HG02623 (cell line): ENCODE measurements at regions not wholly inside any gene's neighbourhood (a gene's known extent, or its start where the extent isn't known, plus 50 kb on each side); places are given as distances from the start of the nearest gene placed in this dataset.
"Not testable (repeated sequence)": the region's sequence is repeated elsewhere in the genome, so short reads cannot be mapped to it uniquely, and the experiment has no call there.

ENCODE experiments used
- ATAC-seq: cut with Tn5 transposase; IDR thresholded peaks from one replicate; pipeline ENCODE4 v1.9.1; 2021; ENCODE audit warnings: moderate library complexity; ENCODE audit not compliant: unreplicated experiment

DNA sequence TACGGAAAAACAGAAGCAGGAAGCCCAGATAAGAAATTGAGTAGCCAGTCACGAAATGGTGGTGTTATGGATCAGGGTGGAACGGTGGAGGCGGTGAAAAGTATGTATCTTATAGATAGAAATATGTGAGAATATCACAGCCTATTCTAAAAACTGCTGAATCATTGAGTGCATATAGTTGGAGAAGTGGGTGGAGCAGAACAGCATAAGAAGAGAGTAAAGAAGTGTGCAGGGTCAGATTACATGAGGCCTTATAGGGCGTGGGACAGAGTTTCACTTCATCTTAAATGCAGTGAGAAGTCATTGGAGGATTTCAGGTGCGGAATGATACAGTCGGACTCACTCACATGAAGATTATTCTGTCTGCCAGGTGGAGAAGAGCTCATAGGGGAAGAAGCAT lies 293.1 kb downstream of the TRIML1 start:
- ATAC-seq = no peak

DNA sequence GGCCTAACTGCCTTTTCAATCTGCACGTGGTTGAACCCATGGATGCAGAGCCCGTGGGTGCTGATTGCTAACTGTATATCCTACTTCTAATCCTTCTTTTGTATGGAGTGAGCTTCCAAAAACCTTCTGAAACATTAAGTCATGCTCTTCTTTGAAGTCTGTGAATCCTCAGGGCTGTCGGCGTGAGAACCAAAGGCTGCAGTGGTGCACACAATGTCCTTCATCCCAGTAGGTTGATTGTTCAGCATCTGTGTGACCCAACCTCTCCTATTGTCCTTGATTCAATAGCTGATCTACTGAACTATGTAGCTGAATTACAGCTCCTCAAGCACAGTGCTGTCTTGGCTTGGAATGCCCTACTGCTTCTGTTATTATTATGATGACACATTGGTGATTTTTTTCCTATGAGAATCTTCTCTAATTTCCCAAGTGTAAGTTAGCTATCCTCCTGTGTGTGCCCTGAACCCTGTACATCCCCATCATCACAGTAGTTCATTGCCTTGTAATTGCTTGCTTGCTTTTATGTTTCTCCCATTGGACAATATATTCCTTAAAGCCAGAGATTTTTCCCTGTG lies 294.6 kb downstream of the TRIML1 start:
- no peak for ATAC-seq

DNA sequence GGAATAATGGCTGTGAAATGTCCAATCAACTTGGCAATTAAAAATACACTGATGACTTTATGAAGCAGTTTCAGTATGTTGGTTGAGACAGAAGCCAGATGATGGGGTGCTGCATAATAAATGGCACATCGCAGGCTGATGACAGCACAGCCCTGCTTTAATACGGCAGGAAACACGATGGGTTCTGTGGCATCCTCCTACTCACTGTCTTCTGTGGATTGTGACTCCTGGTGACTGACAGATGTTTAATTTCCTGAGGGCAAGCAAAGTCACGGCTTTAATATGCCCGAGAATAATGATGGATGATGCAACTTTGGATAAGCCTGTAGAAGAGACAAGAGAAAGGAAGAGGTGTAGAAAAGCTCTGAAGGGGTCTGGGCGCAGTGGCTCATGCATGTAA lies 295.4 kb downstream of the TRIML1 start:
- ATAC-seq = no peak

DNA sequence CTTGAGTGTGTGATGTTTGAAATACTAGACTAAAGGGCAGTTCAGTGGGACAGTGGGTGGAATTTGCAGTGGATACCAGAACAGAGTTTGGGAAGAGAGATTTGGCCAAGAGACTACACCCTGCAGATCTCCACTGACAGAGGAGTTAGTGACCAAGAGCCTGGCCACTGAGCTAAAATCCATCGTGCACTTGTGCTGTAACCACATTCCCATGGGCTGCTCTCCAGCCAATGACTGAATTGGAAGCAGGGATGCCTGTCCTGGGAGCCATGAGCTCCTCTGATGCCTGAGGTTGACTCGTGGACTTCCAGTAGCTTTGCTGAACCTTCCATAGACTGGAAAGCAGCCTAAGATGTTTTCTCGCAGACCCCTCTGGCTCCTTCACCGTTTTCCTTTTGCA lies 296.1 kb downstream of the TRIML1 start:
- no peak for ATAC-seq

DNA sequence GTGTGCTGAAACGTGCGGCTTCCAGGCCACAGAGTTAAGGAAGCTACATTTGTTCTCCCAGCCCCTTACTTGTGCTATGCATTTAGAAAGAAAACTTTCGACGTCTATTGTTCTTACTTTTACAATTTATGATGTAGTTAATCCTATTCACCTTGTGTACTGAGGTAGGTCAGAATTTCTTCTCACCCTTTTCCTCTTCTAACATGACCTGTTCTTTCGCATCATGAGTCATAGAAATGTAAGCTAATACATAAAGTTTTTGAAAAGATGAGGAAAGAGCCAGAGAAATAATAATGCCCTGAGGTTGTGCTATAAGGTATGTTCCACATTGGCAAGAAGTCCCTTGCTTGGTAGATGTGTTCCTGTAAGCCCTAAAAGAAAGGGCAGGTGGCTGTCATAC lies 298.3 kb downstream of the TRIML1 start:
- no peak for ATAC-seq

DNA sequence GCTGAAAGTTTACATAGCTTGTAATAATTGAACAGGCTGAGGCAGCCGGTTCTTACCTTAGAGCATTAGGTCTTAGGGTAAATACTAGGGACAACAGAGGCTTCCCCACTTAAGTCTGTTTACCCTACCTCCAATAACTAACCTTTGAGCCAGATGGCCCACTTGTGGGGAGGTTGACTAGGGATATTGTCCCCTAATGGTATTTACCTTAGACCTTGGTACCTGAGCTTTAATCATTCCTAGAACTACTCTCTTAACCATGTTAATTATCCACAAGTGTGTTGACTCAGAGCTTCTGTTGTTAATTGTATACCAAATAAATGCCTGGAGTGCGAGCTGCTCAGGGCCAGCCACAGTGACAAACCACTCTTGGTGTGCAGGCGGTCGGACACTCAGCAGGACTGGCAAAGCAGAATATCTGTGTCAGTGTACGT lies 299.2 kb downstream of the TRIML1 start:
- not testable (repeated sequence) for ATAC-seq

DNA sequence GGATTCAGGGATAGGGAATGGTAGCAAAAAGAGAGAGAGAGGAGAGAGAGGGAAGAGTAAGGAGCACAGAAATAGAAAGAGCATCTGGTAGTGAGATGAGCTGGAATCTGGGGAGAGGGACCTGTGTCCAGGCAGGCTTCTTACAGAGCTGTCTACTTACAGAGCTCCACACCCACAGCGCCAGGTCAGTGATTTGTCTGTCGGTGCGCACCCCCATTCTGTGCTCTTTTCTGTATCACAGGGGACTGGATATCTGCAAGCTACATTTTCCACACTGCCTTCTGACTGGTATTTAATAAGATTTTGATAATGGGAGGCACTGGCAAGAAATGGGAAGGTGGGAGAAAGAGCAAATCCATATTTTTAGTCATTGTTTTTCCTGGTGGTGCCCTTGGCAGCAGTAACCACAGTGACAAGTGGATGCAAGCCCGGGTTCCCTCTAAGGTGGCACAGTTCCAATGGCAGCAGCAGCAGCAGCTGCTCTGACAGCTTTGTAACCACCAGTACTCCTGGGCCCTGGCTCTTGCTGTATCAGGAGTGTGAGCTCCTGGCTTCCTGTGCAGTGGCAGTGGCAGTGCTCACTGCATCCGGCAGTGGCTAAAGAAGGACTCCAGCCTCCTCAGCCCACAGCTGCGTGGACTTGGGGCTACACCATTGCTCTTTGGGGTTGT lies 300.5 kb downstream of the TRIML1 start:
- no peak for ATAC-seq

DNA sequence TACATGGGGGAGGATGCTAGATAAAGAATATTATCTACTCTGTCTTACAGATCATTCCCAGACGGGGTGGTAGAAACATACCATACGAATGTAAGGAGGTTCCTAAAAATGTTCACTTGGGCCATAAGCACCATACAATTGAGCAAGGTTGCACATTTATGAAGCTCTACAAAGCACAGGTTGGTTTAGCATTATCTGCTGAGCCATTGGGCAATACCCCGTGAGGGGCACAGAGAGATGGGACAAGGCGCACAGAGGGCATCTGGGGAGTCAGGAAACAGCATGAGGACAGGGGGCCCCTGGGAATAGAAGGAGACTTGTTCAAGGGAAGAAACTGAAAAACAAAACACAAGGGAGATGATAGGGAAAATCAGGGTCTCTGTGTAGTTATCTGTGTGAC lies 305.3 kb downstream of the TRIML1 start:
- ATAC-seq = no peak

DNA sequence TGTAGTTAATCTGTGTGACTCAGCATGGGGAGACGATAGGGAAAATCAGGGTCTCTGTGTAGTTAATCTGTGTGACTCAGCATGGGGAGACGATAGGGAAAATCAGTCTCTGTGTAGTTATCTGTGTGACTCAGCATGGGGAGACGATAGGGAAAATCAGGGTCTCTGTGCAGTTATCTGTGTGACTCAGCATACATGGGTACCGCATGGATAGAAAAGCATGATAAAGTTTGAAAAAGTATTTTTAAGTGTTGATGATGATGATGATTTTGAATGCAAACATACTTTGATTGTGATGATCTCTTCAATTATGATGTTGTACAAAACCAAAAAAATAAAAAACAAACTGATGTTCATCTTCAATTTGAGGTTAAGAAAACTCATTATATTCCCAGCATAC lies 309.8 kb downstream of the TRIML1 start:
- ATAC-seq = not testable (repeated sequence)

DNA sequence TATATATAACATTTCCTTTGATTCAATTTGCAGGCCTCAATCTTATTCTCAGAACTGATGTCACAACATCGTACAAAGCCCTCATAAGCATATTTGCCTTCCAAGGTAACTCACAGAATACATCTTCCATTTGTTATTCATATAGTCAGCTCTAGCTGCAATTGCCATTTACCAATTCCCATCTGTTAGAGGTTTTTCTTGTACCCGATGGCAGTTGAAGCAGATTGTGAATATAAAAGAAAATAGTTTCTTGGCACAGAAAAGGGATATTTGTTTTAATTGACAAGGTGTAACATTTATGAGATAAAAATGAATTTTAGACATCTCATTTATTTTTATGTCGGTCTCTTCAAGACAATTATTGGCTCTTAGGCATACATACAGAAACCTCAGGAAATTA lies 311.3 kb downstream of the TRIML1 start:
- no peak for ATAC-seq

DNA sequence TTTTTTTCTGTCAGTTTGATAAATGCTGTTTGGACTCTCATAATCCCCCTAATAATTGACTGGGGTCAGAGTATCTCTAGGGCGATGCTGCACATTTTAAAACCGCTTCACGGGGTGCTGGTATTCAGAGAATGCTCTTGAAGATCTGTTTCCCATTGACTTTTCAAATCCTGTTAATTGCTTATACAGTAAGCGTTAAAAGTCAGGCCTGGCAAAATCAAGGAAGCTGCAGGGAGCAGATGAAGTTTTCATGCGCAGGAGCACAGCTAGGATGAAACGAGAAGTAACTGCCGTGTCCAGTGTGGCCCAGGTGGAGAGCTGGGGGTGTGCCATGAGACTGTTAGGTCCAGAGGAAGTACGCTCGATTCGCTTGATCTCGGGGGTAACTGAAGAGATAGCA lies 312.9 kb downstream of the TRIML1 start:
- no peak for ATAC-seq

DNA sequence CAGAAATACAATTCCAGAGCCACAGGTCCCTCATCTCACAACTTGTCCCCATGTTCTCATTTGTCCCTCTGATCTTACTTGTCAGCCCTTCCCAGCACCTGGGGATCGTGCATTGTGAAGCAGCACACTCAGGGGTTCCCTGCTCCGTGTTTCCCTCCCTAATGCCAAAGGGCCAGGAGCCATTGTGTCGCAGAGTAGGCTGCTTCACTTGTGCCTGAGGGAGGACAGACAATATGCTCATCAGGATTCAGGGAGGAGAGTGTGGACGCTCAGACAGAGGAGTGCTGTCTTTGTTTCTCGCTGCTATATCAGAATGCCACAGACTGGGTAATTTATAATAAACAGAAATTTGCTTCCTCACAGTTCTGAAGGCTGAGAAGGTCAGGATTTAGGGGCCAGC lies 315.3 kb downstream of the TRIML1 start:
- no peak for ATAC-seq

DNA sequence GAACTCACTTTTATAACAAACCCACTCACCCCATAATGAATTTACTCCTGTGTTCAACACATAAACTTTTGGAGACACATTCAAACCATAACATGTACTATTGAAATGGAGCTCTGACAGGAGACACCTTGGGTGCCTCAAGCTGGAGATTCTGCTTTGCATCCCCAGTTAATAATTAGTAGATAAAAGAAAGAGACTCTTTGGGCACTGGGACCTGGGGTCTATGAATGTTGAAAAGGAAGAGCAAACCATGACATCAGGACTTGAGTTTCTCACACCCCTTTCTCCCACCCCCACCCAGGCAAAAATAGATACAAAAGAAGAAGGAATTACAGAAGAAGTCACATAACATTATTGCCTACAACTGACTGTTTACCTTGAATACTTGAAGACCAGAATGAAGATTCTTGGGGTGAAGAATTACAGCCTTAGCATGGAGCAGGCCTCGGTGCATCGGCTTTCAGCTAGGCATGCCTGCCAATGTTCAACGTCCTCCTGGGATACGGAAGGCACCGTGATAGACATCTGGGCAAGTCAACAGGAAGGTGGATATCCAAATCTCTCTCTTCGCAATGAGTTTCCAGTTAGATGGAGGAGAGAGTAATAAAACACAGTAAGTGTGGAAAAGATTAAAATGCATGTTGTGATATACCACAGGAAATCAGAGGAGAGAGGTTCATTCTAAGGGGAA lies 316.0 kb downstream of the TRIML1 start:
- ATAC-seq = no peak

DNA sequence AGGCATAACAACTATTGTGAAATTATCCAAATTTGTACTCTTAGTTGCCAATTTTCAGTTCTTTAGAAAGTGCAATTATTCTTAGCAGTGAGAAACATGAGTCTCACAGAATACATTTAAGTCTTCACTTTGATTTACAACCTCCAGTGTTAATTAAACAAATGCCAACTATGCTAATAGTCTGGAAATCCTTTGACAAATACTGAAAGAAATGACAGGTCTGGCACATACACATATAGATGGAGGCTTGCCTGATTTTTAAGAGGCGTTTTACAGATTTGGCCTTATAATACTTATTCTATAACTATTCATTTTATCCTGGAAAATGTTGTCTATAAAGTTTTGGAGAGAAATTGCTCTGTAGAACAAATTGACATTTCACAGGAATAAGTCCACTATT lies 320.1 kb downstream of the TRIML1 start:
- ATAC-seq = no peak

DNA sequence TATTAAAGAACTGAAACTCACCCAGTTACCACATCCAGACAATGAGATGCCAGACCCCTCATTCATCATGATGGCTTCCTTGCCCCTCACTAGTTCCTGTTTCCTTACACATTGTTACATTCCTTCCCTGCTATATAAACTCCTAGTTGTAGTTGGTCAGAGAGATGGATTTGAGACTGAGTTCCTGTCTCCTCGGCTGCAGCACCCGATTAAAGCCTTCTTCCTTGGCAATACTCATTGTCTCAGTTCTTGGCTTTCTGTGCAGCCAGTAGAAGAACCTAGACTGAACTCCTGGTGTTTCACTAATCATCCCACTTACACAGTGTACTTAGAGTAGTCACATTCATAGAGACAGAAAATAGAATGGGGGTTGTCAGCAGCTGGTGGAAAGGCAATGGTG lies 324.7 kb downstream of the TRIML1 start:
- no peak for ATAC-seq

DNA sequence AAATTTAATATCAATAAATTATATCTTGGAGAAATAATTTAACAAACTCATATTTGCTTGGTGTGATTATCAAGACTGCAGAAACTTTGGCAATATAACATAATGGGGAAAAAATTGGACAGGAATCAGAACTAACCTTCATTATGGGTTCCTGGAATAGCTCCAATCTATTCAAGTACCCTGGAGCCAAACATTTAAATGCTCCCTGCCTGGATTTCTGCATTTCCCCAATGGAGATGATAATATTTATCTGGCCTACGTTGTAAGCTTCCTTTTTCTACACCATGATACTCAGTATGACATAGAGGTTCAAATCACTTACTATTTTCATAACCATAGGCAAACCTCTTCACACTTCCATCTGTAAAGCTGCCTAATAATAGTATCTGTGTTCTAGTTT lies 326.8 kb downstream of the TRIML1 start:
- ATAC-seq = no peak

DNA sequence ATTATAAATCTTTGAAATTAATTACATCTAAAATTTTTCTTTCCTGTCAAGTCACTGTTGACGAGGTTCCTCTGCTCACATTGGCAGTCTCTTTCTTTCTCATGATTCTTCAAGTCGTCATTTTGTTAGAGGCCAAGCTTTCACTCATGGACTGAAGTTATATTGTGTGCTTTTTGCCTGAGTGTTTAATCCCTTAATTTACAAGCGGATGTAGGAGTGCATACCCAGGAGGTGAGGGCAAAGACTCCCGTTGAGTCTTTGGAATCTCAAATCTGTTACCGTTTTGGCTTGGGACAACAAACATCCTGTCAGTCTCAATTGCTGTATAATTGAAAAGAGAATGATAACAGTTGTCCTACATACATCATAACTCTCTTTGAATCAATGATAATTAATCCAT lies 345.0 kb downstream of the TRIML1 start:
- ATAC-seq = no peak

DNA sequence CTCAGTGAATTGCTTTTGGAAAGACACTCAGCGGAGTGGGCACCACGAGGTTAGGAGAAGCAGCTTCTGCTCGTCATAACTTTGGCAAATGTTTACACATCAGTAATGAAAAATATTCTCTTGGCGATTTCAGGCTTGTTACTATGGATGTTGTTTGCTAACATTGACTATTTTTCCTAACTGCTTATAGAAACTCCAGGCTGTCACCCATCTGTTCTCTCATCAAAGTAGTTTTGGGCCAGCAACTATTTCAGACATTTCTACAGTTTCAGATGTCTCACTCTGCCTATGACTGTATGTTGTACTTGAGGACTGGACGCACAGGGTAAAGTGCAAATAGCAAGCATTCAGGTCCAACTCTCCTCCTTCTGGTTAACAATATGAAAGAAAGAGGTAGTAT lies 346.7 kb downstream of the TRIML1 start:
- ATAC-seq = no peak

DNA sequence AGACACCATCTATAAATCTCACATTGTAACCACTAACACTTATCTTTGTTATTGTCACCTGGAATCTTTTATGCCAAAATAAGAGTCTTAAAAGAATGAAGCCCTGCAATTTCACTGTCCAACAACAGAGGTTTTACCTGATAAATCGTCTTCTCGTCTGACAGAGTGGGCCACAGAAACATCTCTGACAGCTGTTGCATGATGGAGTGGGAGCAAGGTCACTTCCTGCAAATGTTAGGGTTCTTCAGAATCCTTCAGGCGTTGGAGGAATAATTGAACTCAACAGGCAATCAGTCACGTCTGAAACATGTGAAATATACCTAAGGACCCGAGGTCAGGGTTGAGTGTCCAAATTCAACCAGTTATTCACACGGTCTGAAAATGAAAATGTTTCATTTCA lies 353.6 kb downstream of the TRIML1 start:
- ATAC-seq = no peak

DNA sequence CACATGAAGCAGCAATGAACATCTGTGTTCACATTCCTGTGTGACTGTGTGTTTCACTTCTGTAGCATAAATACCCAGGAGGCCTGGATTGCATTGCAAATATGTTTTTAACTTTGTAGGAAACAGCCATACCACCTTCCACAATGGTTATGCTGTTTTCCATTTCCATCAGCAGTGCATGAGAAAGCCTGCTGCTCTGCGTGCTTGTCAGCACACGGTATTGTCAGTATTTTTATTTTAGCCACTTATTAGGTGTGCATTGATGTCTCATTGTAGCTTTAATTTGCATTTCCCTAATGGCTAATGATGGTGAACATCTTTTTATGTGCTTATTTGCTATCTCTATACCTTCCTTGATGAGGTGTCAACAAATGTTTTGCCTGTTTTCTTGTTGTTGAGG lies 355.9 kb downstream of the TRIML1 start:
- ATAC-seq = no peak

DNA sequence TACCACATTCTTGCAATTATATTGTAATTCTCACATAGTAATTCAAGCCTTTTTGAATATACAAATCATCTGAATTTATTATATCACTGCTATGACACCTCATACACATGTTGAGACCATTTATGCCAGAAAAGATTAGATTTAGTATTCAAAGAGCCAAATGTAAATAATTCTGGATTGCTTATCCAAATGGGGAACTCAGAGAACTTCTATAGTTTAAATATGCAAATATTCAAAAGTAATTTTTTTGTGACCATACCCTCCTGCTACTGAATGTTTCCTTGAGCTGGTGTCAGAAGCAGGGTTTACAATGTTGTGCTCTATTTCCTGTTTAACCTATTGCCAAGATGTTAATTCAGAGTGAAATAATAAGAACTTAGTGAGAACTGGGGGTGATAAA lies 372.2 kb downstream of the TRIML1 start:
- ATAC-seq = no peak

DNA sequence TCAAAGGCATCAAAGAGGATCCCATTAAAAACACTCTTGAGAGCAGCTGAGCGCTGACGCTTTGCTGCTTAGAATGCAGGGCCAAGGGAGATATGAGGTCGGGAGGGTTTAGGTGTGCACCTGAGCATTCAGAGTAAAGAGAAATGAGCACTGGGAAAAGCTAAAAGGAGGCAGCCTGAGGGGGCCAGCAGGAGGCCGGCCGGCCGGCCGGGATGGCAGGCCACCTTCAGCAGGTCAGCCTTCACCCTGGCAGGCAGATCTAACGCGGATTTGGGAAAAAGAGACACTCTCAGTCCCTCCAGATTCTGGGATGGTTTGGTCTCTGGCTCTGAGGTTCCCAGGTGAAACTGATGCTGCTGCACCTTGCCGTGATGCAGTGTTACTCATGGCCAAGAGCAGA lies 393.5 kb downstream of the TRIML1 start:
- no peak for ATAC-seq

DNA sequence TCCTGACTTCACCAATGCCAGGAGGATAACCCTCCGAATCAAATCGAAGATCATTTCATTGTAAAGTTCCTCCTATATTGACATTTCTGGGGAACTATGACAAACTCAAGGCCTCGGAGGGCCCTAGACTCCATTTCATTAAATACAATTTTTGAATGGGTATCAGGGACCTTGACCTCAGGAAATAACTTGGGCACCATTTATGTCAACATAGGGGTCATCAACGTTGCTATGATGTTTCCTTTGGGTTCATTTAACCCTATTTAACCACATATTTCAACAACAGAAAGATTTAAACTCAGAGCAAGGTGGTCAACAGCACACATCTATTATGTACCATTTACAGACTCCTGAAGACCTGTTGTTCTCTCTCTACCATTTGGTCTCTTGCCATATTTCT lies 395.1 kb downstream of the TRIML1 start:
- ATAC-seq = no peak
